ENCODE measurements at regions not wholly inside any gene's neighbourhood (a gene's known extent, or its start where the extent isn't known, plus 50 kb on each side); places are given as distances from the start of the nearest gene placed in this dataset.

DNA sequence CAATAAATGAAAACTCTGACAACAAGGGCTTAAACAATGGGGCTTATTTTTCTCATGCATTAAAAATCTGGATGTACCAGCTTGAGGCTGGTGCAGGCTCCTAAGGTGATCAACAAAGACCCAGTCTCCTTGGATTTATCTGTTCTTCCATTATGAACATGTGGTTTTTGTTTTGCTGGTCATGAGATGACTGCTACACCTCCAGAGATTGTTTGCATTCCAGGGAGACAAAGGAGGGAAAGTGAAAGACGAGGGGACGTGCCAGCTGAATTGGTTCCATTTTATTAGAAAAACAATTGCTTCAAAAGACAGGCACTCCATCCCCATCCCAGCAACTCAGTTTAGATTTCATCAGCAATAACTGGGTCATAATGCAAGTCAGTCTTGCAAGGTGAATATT is 90.9 kb upstream of the KCNK1 start:
- no peak for DNase-seq

- DNase-seq = no peak
Observed at GRCh38 chr1:233527818-233528217, 86.1 kb upstream of the KCNK1 start.

GRCh38 chr1:233530665-233531386 is 83.1 kb upstream of the KCNK1 start:
- no peak for DNase-seq

GRCh38 chr1:233540816-233541215 is 73.1 kb upstream of the KCNK1 start:
- DNase-seq = no peak

GRCh38 chr1:233543338-233544255 is 70.3 kb upstream of the KCNK1 start:
- no peak for DNase-seq

GRCh38 chr1:233544304-233544703 is 69.6 kb upstream of the KCNK1 start:
- DNase-seq = no peak

DNA sequence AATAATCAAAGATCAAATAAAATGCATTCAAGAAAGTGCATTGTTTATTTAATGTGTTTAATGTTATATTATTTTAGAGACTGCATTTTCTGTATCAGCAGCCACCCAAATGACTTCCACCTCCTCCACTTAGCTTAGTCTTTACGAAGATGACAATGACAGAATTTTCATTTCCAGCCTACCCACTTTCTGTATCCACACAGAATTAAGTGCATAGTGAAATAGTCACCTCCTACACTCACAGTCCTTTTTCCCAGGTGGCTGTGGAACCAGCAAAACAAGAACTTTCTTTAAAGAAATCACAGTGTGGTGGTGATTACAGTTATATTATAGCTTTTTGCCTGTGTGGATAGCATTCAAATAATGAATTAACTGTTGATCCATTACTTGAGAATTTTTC is 66.2 kb upstream of the KCNK1 start:
- no peak for DNase-seq

GRCh38 chr1:233549404-233549803 is 64.5 kb upstream of the KCNK1 start:
- DNase-seq = no peak

- DNase-seq = no peak
Observed at GRCh38 chr1:233549917-233550316, 64.0 kb upstream of the KCNK1 start.

- no peak for DNase-seq
Observed at GRCh38 chr1:233554037-233554436, 59.9 kb upstream of the KCNK1 start.

GRCh38 chr1:233561708-233562426 is 52.0 kb upstream of the KCNK1 start:
- DNase-seq = no peak
